Erythroblast (primary cell): ENCODE measurements at regions not wholly inside any gene's neighbourhood (a gene's known extent, or its start where the extent isn't known, plus 50 kb on each side); places are given as distances from the start of the nearest gene placed in this dataset.

ENCODE experiments used
- GATA1 ChIP-seq: IDR thresholded peaks from 2 replicates; pipeline ENCODE4 v1.6.1; 2011; ENCODE audit warnings: low read depth, mild to moderate bottlenecking, control low read depth, low read length, moderate library complexity
- POLR2A ChIP-seq: IDR thresholded peaks from 2 replicates; pipeline ENCODE4 v1.6.1; 2011; ENCODE audit warnings: mild to moderate bottlenecking, low read length

- TF ChIP-seq POLR2A (no peak), GATA1 (no peak)
These were observed 157.0 kb downstream of the SOX4 start for GRCh38 chr6:21750575-21750974.
